Central memory CD8-positive, alpha-beta T cell (primary cell): ENCODE measurements at regions not wholly inside any gene's neighbourhood (a gene's known extent, or its start where the extent isn't known, plus 50 kb on each side); places are given as distances from the start of the nearest gene placed in this dataset.

Source experiments
- ATAC-seq: fragments of 150-1000 bp; cut with Tn5 transposase; replicated peaks from 2 replicates; pipeline ENCODE4 v1.10.0; 2022; ENCODE audit warnings: mild to moderate bottlenecking, moderate FRiP score, moderate number of reproducible peaks; ENCODE audit not compliant: poor library complexity, severe bottlenecking; ENCODE audit errors: extremely low read depth
- DNase-seq, 2 donors: peaks; one replicate each; pipeline ENCODE4 v3.0.0; 2021; ENCODE audit warnings: low spot score in 2 of 2
- H3K27ac Mint-ChIP-seq: one replicate; pipeline ENCODE4 v1.8.0; 2022; ENCODE audit warnings: low read depth, mild to moderate bottlenecking, moderate library complexity, mixed read lengths
- H3K27me3 Mint-ChIP-seq: one replicate; pipeline ENCODE4 v1.8.0; 2022; ENCODE audit warnings: mixed read lengths
- H3K36me3 Mint-ChIP-seq: one replicate; pipeline ENCODE4 v1.8.0; 2022; ENCODE audit warnings: mild to moderate bottlenecking, moderate library complexity, mixed read lengths; ENCODE audit not compliant: insufficient read depth
- H3K4me1 Mint-ChIP-seq: one replicate; pipeline ENCODE4 v1.8.0; 2022; ENCODE audit warnings: mixed read lengths
- H3K4me3 Mint-ChIP-seq: one replicate; pipeline ENCODE4 v1.8.0; 2022; ENCODE audit warnings: mild to moderate bottlenecking, moderate library complexity, mixed read lengths
- H3K9me3 Mint-ChIP-seq: one replicate; pipeline ENCODE4 v1.8.0; 2022; ENCODE audit warnings: mixed read lengths

DNA sequence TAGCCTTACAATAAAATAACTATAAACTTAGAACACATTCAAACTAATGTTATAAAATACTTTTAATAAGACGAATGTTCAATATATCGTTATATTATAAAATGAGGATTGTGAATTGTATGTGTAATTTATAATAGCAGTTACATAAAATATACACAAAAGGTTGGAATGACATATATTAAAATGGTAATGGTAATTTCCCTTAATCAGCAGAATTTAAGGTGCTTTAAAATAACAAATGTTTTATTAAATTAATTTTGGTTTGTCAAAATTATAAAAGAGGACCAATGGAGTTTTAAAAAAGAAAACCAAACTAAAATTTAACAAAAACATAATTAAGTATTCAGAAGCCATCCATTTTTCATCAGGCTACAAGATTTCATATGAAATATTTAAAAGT, 164.3 kb upstream of the PRDM9 start:
- no peaks in the 10 kb centered on the region for H3K36me3 Mint-ChIP-seq
- H3K27ac Mint-ChIP-seq: no peak overlapping the region
- ATAC-seq (no peak), DNase-seq (no peak)
- no peaks in the 10 kb centered on the region for H3K27me3 Mint-ChIP-seq
- no peak overlapping the region for H3K4me3 Mint-ChIP-seq
- H3K9me3 Mint-ChIP-seq: peaks cover 17% of the 10 kb centered on the region
- H3K4me1 Mint-ChIP-seq: no peaks in the 10 kb centered on the region

GRCh38 chr5:23332650-23333251, 174.7 kb upstream of the PRDM9 start:
- DNase-seq (no peak), ATAC-seq (no peak)
- Mint-ChIP-seq H3K4me1 (no peaks in the 10 kb centered on the region), H3K4me3 (no peak overlapping the region), H3K27ac (no peak overlapping the region), H3K27me3 (no peaks in the 10 kb centered on the region), H3K9me3 (peaks cover 10% of the 10 kb centered on the region), H3K36me3 (no peaks in the 10 kb centered on the region)

DNA sequence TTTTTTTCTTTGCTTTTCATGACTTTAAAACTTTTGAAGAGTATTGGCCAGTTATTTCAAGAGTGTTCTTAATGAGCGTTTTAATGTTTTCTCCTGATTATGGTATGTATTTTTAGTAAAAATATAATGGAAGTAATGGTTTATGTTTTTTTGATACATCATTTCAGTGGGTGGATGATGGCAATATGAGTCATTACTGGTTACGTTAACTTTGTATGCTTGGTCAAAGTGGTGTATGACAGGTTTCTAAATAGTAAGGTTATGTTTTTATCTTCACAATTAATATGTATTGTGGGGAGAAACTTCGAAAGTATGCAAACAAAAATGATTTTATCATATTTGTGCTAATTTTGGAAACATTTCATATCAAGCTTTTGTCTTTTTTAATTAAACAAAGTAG, 176.7 kb upstream of the PRDM9 start:
- Mint-ChIP-seq H3K27me3 (no peaks in the 10 kb centered on the region), H3K36me3 (no peaks in the 10 kb centered on the region), H3K9me3 (peaks cover 10% of the 10 kb centered on the region), H3K27ac (no peak overlapping the region), H3K4me3 (no peak overlapping the region), H3K4me1 (no peaks in the 10 kb centered on the region)
- DNase-seq (no peak), ATAC-seq (no peak)

- DNase-seq (no peak), ATAC-seq (no peak)
- Mint-ChIP-seq H3K9me3 (peaks cover 18% of the 10 kb centered on the region), H3K36me3 (no peaks in the 10 kb centered on the region), H3K4me1 (no peaks in the 10 kb centered on the region), H3K27ac (no peak overlapping the region), H3K4me3 (no peak overlapping the region), H3K27me3 (no peaks in the 10 kb centered on the region)
These were observed 187.5 kb upstream of the PRDM9 start for GRCh38 chr5:23319901-23320300.

GRCh38 chr5:23318960-23319359, 188.4 kb upstream of the PRDM9 start:
- Mint-ChIP-seq H3K36me3 (no peaks in the 10 kb centered on the region), H3K27ac (no peak overlapping the region), H3K4me1 (no peaks in the 10 kb centered on the region), H3K4me3 (no peak overlapping the region), H3K9me3 (peaks cover 17% of the 10 kb centered on the region), H3K27me3 (no peaks in the 10 kb centered on the region)
- ATAC-seq (no peak), DNase-seq (no peak)

DNA sequence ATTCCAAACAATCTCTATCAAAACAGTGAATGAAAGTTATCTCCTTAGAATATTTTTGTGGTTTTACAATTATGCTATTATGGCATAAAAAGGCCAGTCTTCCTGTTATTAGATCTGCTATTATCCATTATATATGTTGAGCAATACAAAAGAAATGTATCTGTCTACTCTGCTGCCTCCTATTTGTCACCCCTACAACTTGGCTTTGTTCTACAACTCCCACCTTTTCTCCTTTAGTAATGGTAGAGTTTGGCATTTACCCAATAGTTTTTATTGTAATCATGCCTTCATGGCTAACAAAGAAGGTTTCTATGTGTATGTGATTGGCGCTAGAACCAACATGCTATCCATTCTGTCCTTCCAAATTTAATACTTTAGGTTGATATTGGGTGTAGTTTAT, 189.2 kb upstream of the PRDM9 start:
- H3K27ac Mint-ChIP-seq: no peak overlapping the region
- no peak overlapping the region for H3K4me3 Mint-ChIP-seq
- no peaks in the 10 kb centered on the region for H3K4me1 Mint-ChIP-seq
- no peak for ATAC-seq
- DNase-seq: no peak
- no peaks in the 10 kb centered on the region for H3K36me3 Mint-ChIP-seq
- H3K27me3 Mint-ChIP-seq: no peaks in the 10 kb centered on the region
- H3K9me3 Mint-ChIP-seq: peaks cover 11% of the 10 kb centered on the region

DNA sequence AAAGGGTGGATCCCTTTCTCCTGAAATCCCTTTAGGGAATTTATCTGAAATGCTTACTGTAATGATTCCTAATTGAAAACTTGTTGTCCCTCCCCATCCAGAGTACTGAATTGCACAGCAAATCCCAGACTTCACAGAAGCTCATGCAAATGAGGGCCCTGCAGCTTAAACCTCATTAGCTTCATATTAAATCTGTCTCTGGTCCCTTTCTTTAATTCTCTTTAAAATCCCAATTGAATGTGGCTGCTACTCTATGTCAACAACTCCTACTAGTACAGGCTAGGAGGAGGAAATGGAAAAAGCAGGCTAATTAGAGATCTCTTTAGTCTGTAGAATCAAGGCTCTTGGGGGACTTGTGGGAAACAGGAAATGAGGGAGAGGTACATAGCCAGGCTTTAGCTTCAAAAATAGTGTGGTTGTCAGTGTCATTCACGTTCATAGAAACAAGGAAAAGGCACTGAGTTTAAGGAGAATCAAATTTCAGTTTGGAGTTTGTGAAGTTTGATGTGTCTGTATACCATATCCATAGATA, 191.3 kb upstream of the PRDM9 start:
- H3K27ac Mint-ChIP-seq: no peak overlapping the region
- ATAC-seq: no peak
- H3K9me3 Mint-ChIP-seq: peaks cover 20% of the 10 kb centered on the region

DNA sequence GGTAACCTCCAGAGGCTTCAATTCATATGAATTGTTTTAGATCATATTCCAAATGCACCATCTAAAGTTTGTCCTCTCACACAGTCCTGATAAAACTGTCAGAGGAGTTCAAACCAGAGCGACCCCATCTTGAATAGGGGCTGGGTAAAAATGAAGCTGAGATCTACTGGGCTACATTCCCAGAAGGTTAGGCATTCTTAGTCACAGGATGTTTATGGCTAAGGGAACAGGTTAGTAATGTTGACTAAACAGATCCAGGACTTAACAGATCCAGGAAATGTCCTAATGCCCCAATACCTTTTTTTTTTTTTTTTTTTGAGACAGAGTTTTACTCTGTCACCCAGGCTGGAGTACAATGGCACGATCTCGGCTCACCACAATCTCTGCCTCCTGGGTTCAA, 192.6 kb upstream of the PRDM9 start:
- no peak for ATAC-seq
- Mint-ChIP-seq H3K4me3 (no peak overlapping the region), H3K27ac (no peak overlapping the region), H3K27me3 (no peaks in the 10 kb centered on the region), H3K4me1 (no peaks in the 10 kb centered on the region), H3K36me3 (no peaks in the 10 kb centered on the region), H3K9me3 (peaks cover 32% of the 10 kb centered on the region)
- DNase-seq: no peak

More for the DNA sequence above, 191.3 kb upstream of the PRDM9 start:
- Mint-ChIP-seq H3K4me3 (no peak overlapping the region), H3K36me3 (no peaks in the 10 kb centered on the region), H3K4me1 (no peaks in the 10 kb centered on the region), H3K27me3 (no peaks in the 10 kb centered on the region)
- no peak for DNase-seq

DNA sequence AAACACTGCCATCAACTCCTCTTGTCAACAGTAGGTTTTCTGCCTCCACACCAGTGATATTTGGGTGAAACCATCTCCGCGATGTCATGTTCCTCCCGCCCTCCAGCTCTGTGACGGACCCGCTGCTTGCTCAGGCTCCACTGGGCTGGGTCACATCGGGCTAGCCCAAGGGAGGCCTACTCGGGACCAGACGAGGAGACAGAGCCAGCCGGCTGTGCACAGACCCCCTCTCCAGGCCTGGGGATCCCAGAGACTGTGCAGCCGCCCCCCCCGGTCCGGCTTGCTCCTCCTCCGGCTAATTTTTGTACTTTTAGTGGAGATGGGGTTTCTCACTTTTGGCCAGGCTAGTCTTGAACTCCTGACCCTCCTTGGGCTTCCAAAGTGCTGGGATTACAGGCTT, 202.4 kb upstream of the PRDM9 start:
- ATAC-seq: no peak
- H3K27me3 Mint-ChIP-seq: no peaks in the 10 kb centered on the region
- DNase-seq: no peak
- no peak overlapping the region for H3K4me3 Mint-ChIP-seq
- H3K9me3 Mint-ChIP-seq: peaks cover 40% of the 10 kb centered on the region
- no peaks in the 10 kb centered on the region for H3K36me3 Mint-ChIP-seq
- no peak overlapping the region for H3K27ac Mint-ChIP-seq
- no peaks in the 10 kb centered on the region for H3K4me1 Mint-ChIP-seq

- Mint-ChIP-seq H3K27me3 (no peaks in the 10 kb centered on the region), H3K4me3 (no peak overlapping the region), H3K4me1 (no peaks in the 10 kb centered on the region), H3K36me3 (no peaks in the 10 kb centered on the region), H3K9me3 (peaks cover 39% of the 10 kb centered on the region), H3K27ac (no peak overlapping the region)
- ATAC-seq (no peak), DNase-seq (no peak)
These were observed 203.6 kb upstream of the PRDM9 start for GRCh38 chr5:23303836-23304235.

GRCh38 chr5:23303435-23303834, 204.0 kb upstream of the PRDM9 start:
- Mint-ChIP-seq H3K4me1 (no peaks in the 10 kb centered on the region), H3K27ac (no peak overlapping the region), H3K9me3 (peaks cover 39% of the 10 kb centered on the region), H3K36me3 (no peaks in the 10 kb centered on the region), H3K4me3 (no peak overlapping the region), H3K27me3 (no peaks in the 10 kb centered on the region)
- DNase-seq (no peak), ATAC-seq (no peak)

- Mint-ChIP-seq H3K9me3 (peaks cover 33% of the 10 kb centered on the region), H3K27ac (no peak overlapping the region), H3K27me3 (no peaks in the 10 kb centered on the region), H3K36me3 (no peaks in the 10 kb centered on the region), H3K4me1 (no peaks in the 10 kb centered on the region), H3K4me3 (no peak overlapping the region)
- DNase-seq (no peak), ATAC-seq (no peak)
These were observed 205.0 kb upstream of the PRDM9 start for GRCh38 chr5:23302438-23302837.

DNA sequence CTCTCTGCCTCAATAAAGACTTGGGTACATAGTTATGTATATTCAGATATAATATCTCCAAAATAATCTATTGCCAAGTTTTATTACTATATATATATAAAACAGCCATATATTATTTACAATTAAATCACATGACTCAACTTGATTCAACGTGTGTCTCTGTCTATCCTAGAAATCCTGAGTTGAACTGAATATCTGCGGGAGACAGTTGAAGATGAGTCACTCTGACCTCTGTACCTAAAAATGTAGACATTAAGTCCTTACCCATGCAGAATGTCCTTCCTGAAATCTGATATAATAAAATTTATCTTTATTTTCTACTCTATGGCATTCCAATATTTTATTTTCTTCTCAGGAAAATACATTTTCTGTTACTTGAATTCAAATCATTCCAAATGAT, 218.2 kb upstream of the PRDM9 start:
- Mint-ChIP-seq H3K4me3 (no peak overlapping the region), H3K9me3 (peaks cover 19% of the 10 kb centered on the region), H3K4me1 (no peaks in the 10 kb centered on the region), H3K27me3 (no peaks in the 10 kb centered on the region), H3K36me3 (no peaks in the 10 kb centered on the region), H3K27ac (no peak overlapping the region)
- DNase-seq (no peak), ATAC-seq (no peak)
